RWPE1 (cell line): ENCODE measurements at regions not wholly inside any gene's neighbourhood (a gene's known extent, or its start where the extent isn't known, plus 50 kb on each side); places are given as distances from the start of the nearest gene placed in this dataset.

Experiments
- CTCF ChIA-PET: fragments of 350-600 bp; sonication (Branson Sonifier 250); formaldehyde crosslinking; extraction: SDS; loops from one replicate; lab custom pipeline; 2021; lab: Yijun Ruan, JAX
- POLR2A ChIA-PET: fragments of 400-600 bp; formaldehyde crosslinking; extraction: SDS; loops from one replicate; lab custom pipeline; 2020; ENCODE audit warnings: antibody characterized with exemption; ENCODE audit not compliant: low non-redundant PET; lab: Yijun Ruan, JAX
- DNase-seq: peaks from one replicate; pipeline ENCODE4 v3.0.0; 2012; ENCODE audit warnings: low spot score
- H3K27ac ChIP-seq: fragments of 450-650 bp; 2 replicates; pipeline ENCODE4 v1.5.1; 2017
- CTCF ChIP-seq: fragments of 450-650 bp; conservative IDR thresholded peaks from 2 replicates; pipeline ENCODE4 v1.5.1; 2017; ENCODE audit warnings: low read depth, mild to moderate bottlenecking

GRCh38 chr12:25788707-25789442 lies 169.6 kb upstream of the RASSF8 start:
- no peak for TF ChIP-seq CTCF
- no peak for DNase-seq
- CTCF ChIA-PET: no interaction called here
- H3K27ac ChIP-seq: no peak overlapping the region
- POLR2A ChIA-PET: no interaction called here

DNA sequence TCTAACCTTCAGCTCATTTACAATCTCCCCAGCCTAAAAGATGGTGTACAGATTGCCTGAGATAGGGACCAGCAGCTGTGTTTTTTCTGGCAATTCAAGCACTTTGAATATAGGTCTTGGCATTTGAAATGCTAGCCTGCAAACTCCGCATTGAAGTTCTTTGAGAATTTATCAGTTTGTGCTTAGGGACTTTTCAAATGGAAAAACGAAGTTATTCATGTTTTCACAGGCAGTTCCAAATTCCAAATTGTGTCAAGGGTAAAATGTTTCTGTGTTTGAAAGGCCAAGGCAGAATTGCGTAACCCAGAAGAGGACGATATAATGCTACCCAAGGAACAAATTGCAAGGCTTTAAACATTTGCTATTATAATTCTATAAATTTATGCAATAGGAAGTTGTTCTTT lies 168.9 kb upstream of the RASSF8 start:
- no peak for TF ChIP-seq CTCF
- POLR2A ChIA-PET: no interaction called here
- CTCF ChIA-PET: no interaction called here
- no peak for DNase-seq
- no peak overlapping the region for H3K27ac ChIP-seq

GRCh38 chr12:25792031-25792430 lies 166.5 kb upstream of the RASSF8 start:
- POLR2A ChIA-PET: no interaction called here
- no peak overlapping the region for H3K27ac ChIP-seq
- TF ChIP-seq CTCF: no peak
- CTCF ChIA-PET: interaction anchor here (0.6 kb wide), 1 partner anchor 225 kb away, joined by 3 read pairs; no protein-coding TSS in a partner anchor
- peak; percentile 26 for DNase-seq

GRCh38 chr12:25793196-25793595 lies 165.3 kb upstream of the RASSF8 start:
- ChIA-PET POLR2A (no interaction called here), CTCF (interaction anchor here (0.6 kb wide), 1 partner anchor 1222 kb away, joined by 3 read pairs; no protein-coding TSS in a partner anchor)
- TF ChIP-seq CTCF: no peak
- H3K27ac ChIP-seq: no peak overlapping the region
- no peak for DNase-seq

DNA sequence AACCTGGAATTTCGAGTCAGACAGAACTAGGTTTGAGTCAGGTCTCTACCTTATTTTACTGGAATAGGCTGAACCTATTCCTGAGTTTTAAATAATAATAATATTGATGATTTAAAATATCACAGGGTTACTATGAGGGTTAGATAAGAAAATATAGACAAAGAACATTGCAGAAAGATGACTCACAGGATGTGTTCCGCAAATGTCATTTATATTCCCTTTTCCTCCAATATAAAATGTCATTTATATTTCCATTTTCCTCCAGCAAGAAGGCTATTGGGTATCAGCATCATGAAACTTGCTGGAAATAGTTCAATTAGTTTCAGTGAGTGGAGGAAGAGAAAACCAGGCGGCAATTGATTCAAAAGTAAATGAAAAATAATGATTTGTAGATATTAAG lies 163.9 kb upstream of the RASSF8 start:
- no peak for DNase-seq
- TF ChIP-seq CTCF: no peak
- CTCF ChIA-PET: no interaction called here
- no peak overlapping the region for H3K27ac ChIP-seq
- POLR2A ChIA-PET: no interaction called here

- DNase-seq: no peak
- no peak overlapping the region for H3K27ac ChIP-seq
- no peak for TF ChIP-seq CTCF
- ChIA-PET CTCF (no interaction called here), POLR2A (no interaction called here)
Observed at GRCh38 chr12:25796523-25797000, 161.9 kb upstream of the RASSF8 start.
